H1 (cell line): ENCODE measurements at regions not wholly inside any gene's neighbourhood (a gene's known extent, or its start where the extent isn't known, plus 50 kb on each side); places are given as distances from the start of the nearest gene placed in this dataset.

Experiments used
- CTCF ChIA-PET: fragments of 300-600 bp; sonication (Branson Sonifier 250); formaldehyde crosslinking; loops from one replicate; lab custom pipeline; 2021; ENCODE audit not compliant: partially characterized antibody; lab: Charles Lee
- POLR2A ChIA-PET: fragments of 300-600 bp; sonication (Branson Sonifier 250); formaldehyde crosslinking; loops from one replicate; lab custom pipeline; 2021; ENCODE audit warnings: inconsistent platforms; ENCODE audit not compliant: partially characterized antibody; lab: Charles Lee
- DNase-seq, 2 experiments: peaks; one replicate each; pipeline versions ENCODE4 v3.0.0 to v3.0.0-alpha.2; 2010 to 2022; ENCODE audit warnings: low spot score in 2 of 2, low read depth in 1 of 2, mixed read lengths in 1 of 2
- FAIRE-seq: peaks from 2 replicates; lab custom pipeline; 2011; peaks lifted over from hg19 to GRCh38; lab: Jason Lieb, UNC
- H2AFZ ChIP-seq: 2 replicates; pipeline ENCODE4 v1.8.1; 2012; ENCODE audit warnings: low read length, inconsistent platforms
- H2AK5ac ChIP-seq: 2 replicates; pipeline ENCODE4 v1.6.1; 2013; ENCODE audit warnings: low read depth, low read length
- H2BK120ac ChIP-seq: replicated peaks from 2 replicates; pipeline ENCODE3; 2013; ENCODE audit warnings: low read depth, low read length, inconsistent platforms
- H2BK12ac ChIP-seq: 2 replicates; pipeline ENCODE4 v1.6.1; 2013; ENCODE audit warnings: low read depth, low read length
- H2BK15ac ChIP-seq: 2 replicates; pipeline ENCODE4 v1.6.1; 2013; ENCODE audit warnings: low read length
- H2BK20ac ChIP-seq: 2 replicates; pipeline ENCODE4 v1.6.1; 2013; ENCODE audit warnings: low read length
- H2BK5ac ChIP-seq: 2 replicates; pipeline ENCODE4 v1.6.1; 2013; ENCODE audit warnings: low read depth, low read length
- H3K14ac ChIP-seq: 2 replicates; pipeline ENCODE4 v1.6.1; 2013; ENCODE audit warnings: inconsistent platforms; ENCODE audit not compliant: insufficient read length
- H3K18ac ChIP-seq: 2 replicates; pipeline ENCODE4 v1.6.1; 2013; ENCODE audit warnings: low read length; ENCODE audit errors: extremely low read depth
- H3K23ac ChIP-seq: 2 replicates; pipeline ENCODE4 v1.6.1; 2013; ENCODE audit warnings: inconsistent platforms; ENCODE audit not compliant: insufficient read length
- H3K23me2 ChIP-seq: 2 replicates; pipeline ENCODE4 v1.6.1; 2013; ENCODE audit warnings: low read depth, low read length
- H3K27ac ChIP-seq: 2 replicates; pipeline ENCODE4 v1.6.1; 2011; ENCODE audit warnings: low read depth, low read length, inconsistent platforms
- H3K27me3 ChIP-seq, 4 experiments: replicated peaks in 1 of 4; 1 replicate in 1 of 4; 2 replicates in 3 of 4; pipeline versions ENCODE4 v1.6.1 to v1.8.1; 2011 to 2013; ENCODE audit warnings: low read length in 3 of 4, mild to moderate bottlenecking in 3 of 4, inconsistent platforms in 2 of 4, mixed read lengths in 2 of 4, moderate library complexity in 1 of 4; ENCODE audit not compliant: control insufficient read depth in 3 of 4, insufficient read depth in 3 of 4; ENCODE audit errors: extremely low read depth in 1 of 4
- H3K36me3 ChIP-seq, 4 experiments: 2 replicates each; pipeline versions ENCODE4 v1.6.1 to v1.8.1; 2011 to 2013; ENCODE audit warnings: mild to moderate bottlenecking in 4 of 4, low read length in 3 of 4, moderate library complexity in 2 of 4, control low read depth in 1 of 4, inconsistent platforms in 1 of 4; ENCODE audit not compliant: insufficient read depth in 4 of 4, control insufficient read depth in 2 of 4
- H3K4ac ChIP-seq: replicated peaks from 2 replicates; pipeline ENCODE3; 2013; ENCODE audit warnings: low read length, low read depth, mixed read lengths, inconsistent platforms; ENCODE audit not compliant: insufficient read length
- H3K4me1 ChIP-seq, 4 experiments: replicated peaks in 1 of 4; 1 replicate in 1 of 4; 2 replicates in 3 of 4; pipeline versions ENCODE4 v1.6.1 to v1.8.1; 2011 to 2013; ENCODE audit warnings: low read length in 3 of 4, inconsistent platforms in 2 of 4, mixed read lengths in 1 of 4; ENCODE audit not compliant: insufficient read depth in 4 of 4, control insufficient read depth in 3 of 4
- H3K4me2 ChIP-seq, 2 experiments: 2 replicates each; pipeline versions ENCODE4 v1.6.1 to v1.8.1; 2011 to 2013; ENCODE audit warnings: low read depth in 2 of 2, low read length in 2 of 2, control low read depth in 1 of 2, inconsistent platforms in 1 of 2, mild to moderate bottlenecking in 1 of 2; ENCODE audit not compliant: insufficient read depth in 1 of 2
- H3K4me3 ChIP-seq, 4 experiments: fragments of 200-600, 300-600 bp in 1 of 4; sonication (generic), shearing (Covaris generic), sonication (Bioruptor Twin) in 1 of 4; 2 replicates each; pipeline versions ENCODE4 v1.5.1 to v1.8.1; 2011 to 2016; ENCODE audit warnings: low read length in 4 of 4, low read depth in 3 of 4, control low read depth in 2 of 4, inconsistent platforms in 2 of 4, mild to moderate bottlenecking in 2 of 4, mixed read lengths in 1 of 4, moderate library complexity in 1 of 4; ENCODE audit not compliant: insufficient read depth in 2 of 4; ENCODE audit errors: extremely low read depth in 1 of 4
- H3K56ac ChIP-seq: replicated peaks from 2 replicates; pipeline ENCODE3; 2013; ENCODE audit warnings: low read depth, mild to moderate bottlenecking, mixed read lengths, low read length, inconsistent platforms; ENCODE audit not compliant: insufficient read length
- H3K79me1 ChIP-seq: 2 replicates; pipeline ENCODE4 v1.6.1; 2013; ENCODE audit warnings: low read depth, low read length, control low read depth
- H3K79me2 ChIP-seq, 2 experiments: 2 replicates each; pipeline versions ENCODE4 v1.6.1 to v1.8.1; 2012 to 2013; ENCODE audit warnings: low read length in 2 of 2, mild to moderate bottlenecking in 2 of 2, inconsistent platforms in 1 of 2; ENCODE audit not compliant: insufficient read depth in 2 of 2, control insufficient read depth in 1 of 2
- H3K9ac ChIP-seq, 4 experiments: replicated peaks in 1 of 4; 1 replicate in 1 of 4; 2 replicates in 3 of 4; pipeline versions ENCODE4 v1.6.1 to v1.8.1; 2011 to 2013; ENCODE audit warnings: low read depth in 3 of 4, low read length in 3 of 4, control low read depth in 2 of 4, mild to moderate bottlenecking in 2 of 4, moderate library complexity in 2 of 4, inconsistent platforms in 1 of 4; ENCODE audit errors: extremely low read depth in 1 of 4
- H3K9me3 ChIP-seq, 2 experiments: 2 replicates each; pipeline versions ENCODE4 v1.6.1 to v1.8.1; 2012 to 2013; ENCODE audit warnings: mild to moderate bottlenecking in 2 of 2, moderate library complexity in 2 of 2, control low read depth in 1 of 2, inconsistent platforms in 1 of 2, low read depth in 1 of 2, low read length in 1 of 2, mixed read lengths in 1 of 2; ENCODE audit not compliant: insufficient read depth in 2 of 2
- H4K20me1 ChIP-seq, 2 experiments: replicated peaks in 1 of 2; 2 replicates each; pipeline versions ENCODE3 to v1.8.1; 2011 to 2013; ENCODE audit warnings: inconsistent platforms in 2 of 2, low read length in 2 of 2, mild to moderate bottlenecking in 1 of 2; ENCODE audit not compliant: insufficient read depth in 2 of 2, control insufficient read depth in 1 of 2
- H4K5ac ChIP-seq: 2 replicates; pipeline ENCODE4 v1.6.1; 2013; ENCODE audit warnings: low read length, low read depth, mixed read lengths, inconsistent platforms; ENCODE audit not compliant: insufficient read length
- H4K8ac ChIP-seq: 2 replicates; pipeline ENCODE4 v1.8.0; 2013; ENCODE audit warnings: mild to moderate bottlenecking, moderate library complexity, low read length, inconsistent platforms; ENCODE audit not compliant: insufficient read depth; ENCODE audit errors: extremely low read depth
- H4K91ac ChIP-seq: replicated peaks from 2 replicates; pipeline ENCODE3; 2013; ENCODE audit warnings: low read length, mixed read lengths, inconsistent platforms; ENCODE audit not compliant: insufficient read length
- EGR1 ChIP-seq: IDR thresholded peaks from 2 replicates; pipeline ENCODE4 v1.6.1; 2011; ENCODE audit warnings: low read depth, low read length, borderline replicate concordance
- POLR2A ChIP-seq, 2 experiments: IDR thresholded peaks; 1 replicate in 1 of 2; 2 replicates in 1 of 2; pipeline ENCODE4 v1.6.1; 2011; ENCODE audit warnings: low read depth in 2 of 2, low read length in 2 of 2, mild to moderate bottlenecking in 2 of 2; ENCODE audit errors: control extremely low read depth in 1 of 2
- whole genome bisulfite sequencing, 2 experiments: shearing (Covaris generic) in 1 of 2; methylation state at CpG; one replicate each; pipeline versions ENCODE4 v1.1.6 to v1.1.7; 2013 to 2015; ENCODE audit warnings: low lambda C conversion rate in 2 of 2, mixed read lengths in 2 of 2, inconsistent platforms in 1 of 2, low coverage in 1 of 2, missing lambda C conversion rate in 1 of 2; ENCODE audit not compliant: insufficient replicate concordance in 2 of 2, insufficient coverage in 1 of 2, insufficient read length in 1 of 2; ENCODE audit errors: extremely low coverage in 1 of 2, missing lambda C conversion rate in 1 of 2; 5-methylcytosine and 5-hydroxymethylcytosine counted together

DNA sequence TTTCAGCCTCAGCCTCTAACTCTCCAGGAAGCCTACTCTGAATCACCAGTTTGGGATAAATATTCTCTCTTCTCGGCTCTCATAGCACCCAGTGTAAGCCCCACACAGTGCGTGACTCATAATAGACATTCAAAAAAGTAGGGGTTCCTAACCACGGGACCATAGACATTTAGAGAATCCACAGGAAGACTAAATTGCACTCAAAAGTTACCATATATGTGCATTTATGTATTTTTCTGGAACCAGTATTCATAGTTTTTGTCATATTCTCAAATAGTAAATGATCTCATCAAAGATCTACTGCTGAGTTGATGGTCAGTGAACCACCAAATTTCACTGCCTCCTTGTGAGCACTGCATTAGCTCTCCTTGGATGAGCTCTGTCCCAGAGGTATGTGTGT lies 625.7 kb downstream of the SMARCA1 start:
- Histone ChIP-seq H2BK15ac (no peak overlapping the region), H3K9me3 (no peaks in the 10 kb centered on the region), H2BK5ac (no peak overlapping the region), H4K5ac (no peak overlapping the region), H2AFZ (no peak overlapping the region)
- DNase-seq = no peak
- TF ChIP-seq EGR1 = no peak
- no peak for TF ChIP-seq POLR2A (IDR thresholded peaks at IDR 0.05; ENCODE audit: control extremely low read depth in 1 of 2, low read depth in 2 of 2, low read length in 2 of 2)
- TF ChIP-seq, all 59 proteins: peak for 0
- no peaks in the 10 kb centered on the region for H3K23me2 ChIP-seq
- no peak overlapping the region for H4K91ac ChIP-seq
- no peaks in the 10 kb centered on the region for H3K36me3 ChIP-seq
- H2AK5ac ChIP-seq = no peak overlapping the region
- H3K4me2 ChIP-seq = no peak overlapping the region
- FAIRE-seq = no peak
- CTCF ChIA-PET = no interaction called here
- no peaks in the 10 kb centered on the region for H3K79me2 ChIP-seq
- H3K14ac ChIP-seq = no peak overlapping the region
- no peak overlapping the region for H3K9ac ChIP-seq
- H2BK120ac ChIP-seq = no peak overlapping the region
- no peak overlapping the region for H3K4me3 ChIP-seq
- 90% methylated on average over 3 of the region's 3 CpGs; no CpG with 5 or more reads in 1 of the 2 experiments for WGBS, 2 experiments
- H3K4me1 ChIP-seq = no peaks in the 10 kb centered on the region
- POLR2A ChIA-PET = interaction anchor here (0.7 kb wide), 1 partner anchor 61 kb away, joined by 3 read pairs; no protein-coding TSS in a partner anchor
- no peaks in the 10 kb centered on the region for H4K20me1 ChIP-seq
- no peak overlapping the region for H3K56ac ChIP-seq
- H3K79me1 ChIP-seq = no peaks in the 10 kb centered on the region
- H2BK12ac ChIP-seq = no peak overlapping the region
- H3K27ac ChIP-seq = no peak overlapping the region
- H3K18ac ChIP-seq = no peak overlapping the region
- H3K27me3 ChIP-seq = no peaks in the 10 kb centered on the region
- no peak overlapping the region for H2BK20ac ChIP-seq
- H3K23ac ChIP-seq = no peak overlapping the region
- no peak overlapping the region for H3K4ac ChIP-seq
- no peak overlapping the region for H4K8ac ChIP-seq
